B cell (primary cell): ENCODE measurements at regions not wholly inside any gene's neighbourhood (a gene's known extent, or its start where the extent isn't known, plus 50 kb on each side); places are given as distances from the start of the nearest gene placed in this dataset.

ENCODE experiments used
- CTCF ChIP-seq: fragments of 200-600 bp; IDR thresholded peaks from one replicate; pipeline ENCODE4 v1.8.0; 2022; ENCODE audit warnings: antibody characterized with exemption, mild to moderate bottlenecking
- EZH2 ChIP-seq: IDR thresholded peaks from 2 replicates; pipeline ENCODE4 v1.6.1; 2012; ENCODE audit warnings: borderline replicate concordance, low read depth, mild to moderate bottlenecking, moderate library complexity, low read length; ENCODE audit not compliant: insufficient read depth, poor library complexity, severe bottlenecking

- TF ChIP-seq CTCF = no peak
- no peak for TF ChIP-seq EZH2
Observed at GRCh38 chr3:64454768-64455167, 229.5 kb upstream of the PRICKLE2 start.
